ENCODE measurements at regions not wholly inside any gene's neighbourhood (a gene's known extent, or its start where the extent isn't known, plus 50 kb on each side); places are given as distances from the start of the nearest gene placed in this dataset.

DNA sequence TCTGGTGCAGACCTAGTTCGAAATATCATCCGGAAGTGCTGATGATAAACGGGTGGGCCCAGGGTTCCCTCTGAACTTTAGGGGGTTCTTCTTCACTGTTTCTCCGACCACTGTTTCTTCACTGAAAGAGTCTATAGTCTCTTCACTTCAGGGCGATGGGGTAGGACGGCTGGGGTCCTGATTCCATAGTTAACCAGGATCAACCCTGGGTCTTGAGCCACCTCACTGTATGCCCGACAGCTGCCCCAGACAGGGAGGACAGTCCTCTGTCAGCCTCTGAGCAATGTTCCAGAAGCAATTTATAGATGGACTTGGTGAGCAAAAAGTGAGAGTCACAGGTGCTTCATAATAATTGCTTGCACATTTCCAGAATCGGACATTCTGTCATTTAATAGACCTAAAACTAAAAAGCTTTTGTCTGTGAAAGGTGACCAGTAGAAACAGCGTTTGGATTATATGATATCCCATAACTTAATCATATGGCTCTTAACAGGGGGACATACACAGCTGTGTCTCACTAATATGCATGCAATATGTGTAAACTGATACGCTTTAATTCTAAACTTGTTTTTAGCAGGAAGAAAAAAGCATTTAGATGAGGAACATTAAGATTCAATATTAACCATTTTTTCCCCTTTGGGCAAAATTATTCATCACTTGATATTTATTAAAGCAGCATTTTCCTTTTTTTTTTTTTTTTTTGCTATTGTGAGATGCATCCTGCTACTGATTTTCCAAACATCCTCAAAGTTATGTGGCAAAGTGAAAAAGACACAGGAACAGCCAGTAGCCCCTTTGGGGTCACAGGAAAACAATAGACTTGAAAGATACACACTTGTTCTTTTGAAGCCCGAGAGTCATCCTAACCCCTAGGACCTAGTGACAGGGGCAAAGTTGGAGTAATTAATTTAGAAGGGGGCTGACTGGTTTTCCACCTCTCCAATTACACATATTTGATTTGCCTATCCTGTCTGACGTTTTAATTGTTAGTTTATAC, 277.0 kb downstream of the ZNF536 start (continued):
- TF ChIP-seq PHF8 (conservative IDR thresholded peaks at IDR 0.05; ENCODE audit: low read depth, low read length), result no peak
- TF ChIP-seq TAF7 (optimal IDR thresholded peaks at IDR 0.05; ENCODE audit: borderline replicate concordance, low read depth, low read length), result no peak
- TF ChIP-seq BCL11A (IDR thresholded peaks at IDR 0.05; ENCODE audit: low read depth in 2 of 2, low read length in 2 of 2), result no peak
- TF ChIP-seq CBX8 (IDR thresholded peaks at IDR 0.05; ENCODE audit: borderline replicate concordance, low read depth, low read length), result no peak
